KBM-7 (cell line): ENCODE measurements at regions not wholly inside any gene's neighbourhood (a gene's known extent, or its start where the extent isn't known, plus 50 kb on each side); places are given as distances from the start of the nearest gene placed in this dataset.

Experiments used
- DNase-seq: peaks from one replicate; pipeline ENCODE4 v3.0.0-alpha.2; 2015
- in situ Hi-C: fragments of 300-500 bp; cut with MboI; formaldehyde crosslinking; loops from 2 replicates; pipeline ENCODE4 v1.14.3; 2020; ENCODE audit warnings: low sequenced_read_pairs, low pct_unique_long_range_greater_than_20kb, mixed read lengths

GRCh38 chr5:68699966-68700365 lies 393.8 kb upstream of the SLC30A5 start:
- in situ Hi-C loops: no loop called here
- DNase-seq: no peak

- DNase-seq: no peak
Observed at GRCh38 chr5:68707575-68707974, 386.2 kb upstream of the SLC30A5 start.

GRCh38 chr5:68708156-68708841 lies 385.5 kb upstream of the SLC30A5 start:
- no peak for DNase-seq
- in situ Hi-C loops: no loop called here

More at GRCh38 chr5:68707575-68707974, 386.2 kb upstream of the SLC30A5 start:
- in situ Hi-C loops: no loop called here

- in situ Hi-C loops: no loop called here
- DNase-seq: no peak
Observed at GRCh38 chr5:68708842-68709170, 385.0 kb upstream of the SLC30A5 start.

GRCh38 chr5:68709239-68709638 lies 384.6 kb upstream of the SLC30A5 start:
- in situ Hi-C loops: no loop called here
- DNase-seq: no peak

GRCh38 chr5:68710514-68710913 lies 383.3 kb upstream of the SLC30A5 start:
- DNase-seq: no peak
- in situ Hi-C loops: no loop called here

GRCh38 chr5:68711293-68712200 lies 382.3 kb upstream of the SLC30A5 start:
- no peak for DNase-seq

GRCh38 chr5:68714810-68715209 lies 379.0 kb upstream of the SLC30A5 start:
- in situ Hi-C loops: no loop called here

More at GRCh38 chr5:68711293-68712200, 382.3 kb upstream of the SLC30A5 start:
- in situ Hi-C loops: no loop called here

GRCh38 chr5:68720884-68721610 lies 372.8 kb upstream of the SLC30A5 start:
- in situ Hi-C loops: no loop called here
- DNase-seq: no peak

More at GRCh38 chr5:68714810-68715209, 379.0 kb upstream of the SLC30A5 start:
- no peak for DNase-seq

GRCh38 chr5:68722357-68722756 lies 371.5 kb upstream of the SLC30A5 start:
- in situ Hi-C loops: no loop called here
- no peak for DNase-seq

- no peak for DNase-seq
- in situ Hi-C loops: no loop called here
Observed at GRCh38 chr5:68725905-68726683, 367.7 kb upstream of the SLC30A5 start.

GRCh38 chr5:68727931-68728330 lies 365.9 kb upstream of the SLC30A5 start:
- in situ Hi-C loops: no loop called here
- no peak for DNase-seq

GRCh38 chr5:68729678-68730077 lies 364.1 kb upstream of the SLC30A5 start:
- no peak for DNase-seq
- in situ Hi-C loops: no loop called here

GRCh38 chr5:68730220-68730978 lies 363.4 kb upstream of the SLC30A5 start:
- no peak for DNase-seq
- in situ Hi-C loops: no loop called here

GRCh38 chr5:68730979-68731654 lies 362.7 kb upstream of the SLC30A5 start:
- in situ Hi-C loops: no loop called here
- no peak for DNase-seq

- in situ Hi-C loops: no loop called here
- DNase-seq: no peak
Observed at GRCh38 chr5:68732251-68732650, 361.6 kb upstream of the SLC30A5 start.

GRCh38 chr5:68734781-68735180 lies 359.0 kb upstream of the SLC30A5 start:
- in situ Hi-C loops: no loop called here
- no peak for DNase-seq

GRCh38 chr5:68738236-68738635 lies 355.6 kb upstream of the SLC30A5 start:
- in situ Hi-C loops: no loop called here
- DNase-seq: no peak
